ENCODE measurements at regions not wholly inside any gene's neighbourhood (a gene's known extent, or its start where the extent isn't known, plus 50 kb on each side); places are given as distances from the start of the nearest gene placed in this dataset.

DNA sequence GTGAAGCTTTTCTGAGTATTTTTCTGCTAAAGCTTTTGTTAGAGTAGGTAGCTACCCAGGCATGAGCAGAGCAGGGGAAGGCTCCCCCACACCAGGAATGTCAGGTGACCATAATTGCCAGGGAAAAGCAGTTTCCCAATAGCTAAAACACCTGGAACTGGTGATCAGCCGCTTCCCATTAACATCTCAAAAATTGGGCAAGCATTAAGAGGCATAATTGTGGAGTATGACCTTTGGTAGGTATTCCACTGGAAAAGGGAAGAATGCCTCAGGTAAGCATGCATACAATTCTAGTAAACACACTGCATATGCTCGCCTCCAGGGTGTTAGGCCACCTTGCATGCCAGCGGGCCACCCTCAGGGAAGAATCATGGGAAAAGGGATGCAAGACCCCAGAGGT lies 84.5 kb downstream of the CCR1 start:
- Histone ChIP-seq H3K4me3 (ENCODE audit: low read length) (no peak overlapping the region), H3K4me1 (ENCODE audit: insufficient read depth, low read length) (peaks cover 27% of the 10 kb centered on the region), H3K27me3 (ENCODE audit: insufficient read depth, low read length) (no peaks in the 10 kb centered on the region), H3K9me3 (ENCODE audit: low read depth, low read length) (no peaks in the 10 kb centered on the region)

DNA sequence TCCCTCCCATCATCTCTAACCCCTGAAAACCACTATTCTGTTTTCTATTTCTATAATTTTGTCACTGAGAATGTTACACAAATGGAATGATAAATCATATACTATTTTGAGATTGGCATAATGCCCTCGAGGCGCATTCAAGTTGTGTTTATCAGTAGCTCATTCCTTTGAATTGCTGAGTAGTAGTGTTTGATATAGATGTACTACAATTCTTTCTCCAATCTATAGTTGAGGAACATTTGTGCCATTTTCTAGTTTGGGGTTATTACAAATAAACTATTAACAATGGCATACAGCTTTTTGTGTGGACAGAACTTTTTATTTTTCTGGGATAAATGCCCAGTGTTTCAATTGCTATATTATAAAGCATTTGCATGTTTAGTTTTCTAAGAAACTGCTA lies 86.0 kb downstream of the CCR1 start:
- H3K27me3 ChIP-seq (ENCODE audit: insufficient read depth, low read length): no peaks in the 10 kb centered on the region
- H3K4me1 ChIP-seq (ENCODE audit: insufficient read depth, low read length): peaks cover 28% of the 10 kb centered on the region
- no peak overlapping the region for H3K4me3 ChIP-seq (ENCODE audit: low read length)
- H3K9me3 ChIP-seq (ENCODE audit: low read depth, low read length): no peaks in the 10 kb centered on the region

DNA sequence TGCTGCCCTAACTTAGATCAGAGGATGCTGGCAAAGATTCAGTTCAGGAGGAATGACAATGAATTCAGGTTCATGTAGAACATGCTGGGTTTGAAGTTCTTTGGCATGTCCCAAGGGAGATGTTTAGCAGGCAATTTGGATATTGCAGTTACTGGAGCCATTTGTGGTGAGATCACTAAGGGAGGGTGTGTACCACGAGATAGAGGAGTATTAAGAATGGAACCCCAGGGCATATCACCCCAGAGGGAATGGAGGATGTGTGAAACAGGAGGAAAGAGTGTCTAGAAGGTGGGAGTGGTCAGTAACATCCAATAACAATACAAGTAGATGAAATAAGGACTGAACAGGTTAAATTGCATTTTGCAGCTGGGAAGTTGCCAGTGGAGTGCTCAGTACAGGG lies 87.1 kb downstream of the CCR1 start:
- H3K4me3 ChIP-seq (ENCODE audit: low read length): no peak overlapping the region
- peaks cover 35% of the 10 kb centered on the region for H3K4me1 ChIP-seq (ENCODE audit: insufficient read depth, low read length)
- H3K27me3 ChIP-seq (ENCODE audit: insufficient read depth, low read length): no peaks in the 10 kb centered on the region
- no peaks in the 10 kb centered on the region for H3K9me3 ChIP-seq (ENCODE audit: low read depth, low read length)

DNA sequence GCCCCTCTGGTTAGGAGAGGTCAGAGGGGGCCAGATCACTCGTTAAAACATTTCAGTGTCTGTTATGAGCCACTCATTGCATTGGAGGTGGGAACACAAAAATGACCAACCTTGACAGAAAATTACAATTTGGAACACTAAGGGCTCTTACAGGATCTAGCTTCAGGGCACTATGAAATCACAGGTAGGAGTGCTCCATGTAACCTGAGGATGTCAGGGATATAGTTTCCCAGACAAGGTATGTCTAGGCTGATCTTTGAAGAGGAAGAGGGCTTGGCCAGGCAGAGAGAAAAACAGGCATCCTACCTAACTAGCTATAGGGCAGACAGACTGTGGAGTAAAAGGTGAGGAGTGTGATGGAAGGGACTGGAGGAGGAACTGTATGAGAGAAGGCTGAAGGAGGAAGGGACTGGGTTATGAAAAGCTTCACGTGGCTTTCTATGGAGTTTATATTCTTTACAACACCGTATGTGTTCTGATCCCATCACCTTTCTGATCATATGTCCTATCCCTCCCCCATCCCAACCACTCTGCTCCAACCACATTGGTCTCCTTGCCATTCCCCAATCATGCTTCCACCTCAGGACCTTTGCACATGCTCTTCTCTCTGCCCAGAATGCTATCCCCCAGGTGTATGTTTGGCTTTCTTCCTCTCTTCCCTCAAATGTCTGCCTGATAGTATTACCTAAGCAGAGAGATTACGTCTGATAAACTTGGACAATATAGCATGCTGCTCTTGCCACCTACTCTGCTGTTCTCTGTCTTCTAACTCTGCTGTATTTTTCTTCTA lies 88.2 kb downstream of the CCR1 start:
- Histone ChIP-seq H3K4me1 (ENCODE audit: insufficient read depth, low read length) (peaks cover 43% of the 10 kb centered on the region), H3K9me3 (ENCODE audit: low read depth, low read length) (no peaks in the 10 kb centered on the region), H3K4me3 (ENCODE audit: low read length) (no peak overlapping the region), H3K27me3 (ENCODE audit: insufficient read depth, low read length) (no peaks in the 10 kb centered on the region)

DNA sequence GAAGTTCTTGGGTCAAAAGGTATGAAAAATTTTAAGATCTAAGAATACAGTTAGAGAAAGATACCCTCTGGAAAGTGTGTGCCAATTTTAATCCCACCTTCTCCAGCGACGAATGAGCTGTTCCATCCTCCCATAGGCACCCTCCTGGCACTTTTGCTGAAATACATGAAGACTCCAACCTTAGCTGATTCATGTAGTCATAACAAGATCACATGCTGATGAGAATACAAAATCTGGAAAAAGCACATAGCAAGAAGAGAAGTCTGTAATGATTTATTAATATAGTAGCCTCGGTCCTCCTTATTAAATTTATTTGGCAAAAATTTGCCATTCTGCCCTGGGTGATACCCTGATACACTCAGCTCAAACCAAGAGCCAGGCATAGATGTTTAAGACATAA lies 88.9 kb downstream of the CCR1 start:
- no peaks in the 10 kb centered on the region for H3K27me3 ChIP-seq (ENCODE audit: insufficient read depth, low read length)
- peaks cover 43% of the 10 kb centered on the region for H3K4me1 ChIP-seq (ENCODE audit: insufficient read depth, low read length)
- H3K4me3 ChIP-seq (ENCODE audit: low read length): no peak overlapping the region
- no peaks in the 10 kb centered on the region for H3K9me3 ChIP-seq (ENCODE audit: low read depth, low read length)

DNA sequence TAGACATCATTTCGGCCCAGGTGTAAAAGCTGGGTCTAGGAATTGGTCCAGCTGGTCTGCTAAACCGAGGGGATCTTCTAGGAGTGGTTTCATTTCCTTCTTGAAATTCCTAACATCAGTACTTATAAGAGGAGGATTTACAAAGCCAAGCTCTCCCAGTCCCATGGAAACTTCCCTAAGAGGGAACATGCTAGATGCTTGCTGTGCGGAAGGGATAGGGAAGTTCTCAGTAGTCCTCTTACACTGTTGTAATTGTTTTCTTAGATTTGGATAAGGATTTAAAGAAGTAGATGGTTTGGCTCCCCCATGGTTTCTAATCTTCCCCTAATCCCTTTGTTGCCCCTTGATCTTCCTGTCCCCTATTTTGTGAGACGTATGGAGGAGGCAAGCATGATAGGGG lies 89.7 kb upstream of the XCR1 start:
- H3K4me1 ChIP-seq (ENCODE audit: insufficient read depth, low read length): peaks cover 53% of the 10 kb centered on the region
- H3K4me3 ChIP-seq (ENCODE audit: low read length): no peak overlapping the region
- H3K9me3 ChIP-seq (ENCODE audit: low read depth, low read length): no peaks in the 10 kb centered on the region
- no peaks in the 10 kb centered on the region for H3K27me3 ChIP-seq (ENCODE audit: insufficient read depth, low read length)

DNA sequence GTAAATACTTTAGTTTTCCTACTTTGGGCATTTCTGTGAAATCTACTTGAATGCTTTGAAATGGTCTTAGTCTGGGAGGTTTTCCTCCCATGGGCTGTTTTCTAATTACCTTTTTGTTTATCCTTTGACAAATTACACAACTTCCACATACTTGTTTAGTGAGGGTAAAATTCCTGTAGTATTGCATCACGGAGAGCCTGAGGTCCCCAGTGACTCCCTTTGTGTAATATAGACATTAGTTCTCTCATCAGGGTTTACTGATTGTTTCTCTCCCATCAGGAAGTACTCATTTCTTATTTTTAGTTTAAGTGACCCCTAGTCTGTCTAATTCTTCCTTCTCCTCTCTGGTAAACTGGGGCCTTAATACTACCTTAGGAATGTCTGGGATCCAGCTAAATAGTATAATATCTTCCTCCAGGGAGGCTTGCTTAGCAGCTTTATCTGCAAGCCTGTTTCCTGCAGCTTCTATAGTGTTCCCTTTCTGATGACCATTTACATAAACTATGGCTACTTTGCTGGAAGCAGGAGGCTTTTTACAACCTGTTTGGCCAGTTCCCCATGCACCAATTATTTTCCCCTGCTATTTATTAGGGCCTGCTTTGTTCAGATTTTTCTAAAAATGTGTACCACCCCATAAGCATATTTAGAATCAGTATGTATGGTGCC lies 87.2 kb upstream of the XCR1 start:
- no peaks in the 10 kb centered on the region for H3K27me3 ChIP-seq (ENCODE audit: insufficient read depth, low read length)
- peaks cover 76% of the 10 kb centered on the region for H3K4me1 ChIP-seq (ENCODE audit: insufficient read depth, low read length)
- H3K9me3 ChIP-seq (ENCODE audit: low read depth, low read length): no peaks in the 10 kb centered on the region
- no peak overlapping the region for H3K4me3 ChIP-seq (ENCODE audit: low read length)

DNA sequence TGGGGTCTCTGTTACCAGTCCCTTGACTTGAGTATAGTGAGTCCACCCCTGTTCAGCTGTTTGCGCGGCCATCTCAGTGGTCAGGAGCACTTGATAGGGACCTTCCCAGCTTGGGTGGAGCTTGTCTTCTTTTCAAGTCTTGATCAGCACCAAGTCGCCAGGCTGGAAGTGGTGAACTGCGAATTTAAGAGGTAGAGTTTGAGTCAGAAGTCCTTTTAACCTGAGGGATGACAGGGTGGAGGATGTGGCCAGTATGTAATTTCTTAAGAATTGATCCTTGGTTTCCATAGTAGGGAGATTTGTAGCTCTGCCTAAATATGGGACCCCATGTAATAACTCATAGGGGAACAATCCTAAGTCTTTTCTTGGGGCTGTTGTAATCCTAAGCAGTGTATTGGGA lies 86.3 kb upstream of the XCR1 start:
- Histone ChIP-seq H3K27me3 (ENCODE audit: insufficient read depth, low read length) (no peaks in the 10 kb centered on the region), H3K9me3 (ENCODE audit: low read depth, low read length) (no peaks in the 10 kb centered on the region), H3K4me3 (ENCODE audit: low read length) (no peak overlapping the region), H3K4me1 (ENCODE audit: insufficient read depth, low read length) (peaks cover 84% of the 10 kb centered on the region)

DNA sequence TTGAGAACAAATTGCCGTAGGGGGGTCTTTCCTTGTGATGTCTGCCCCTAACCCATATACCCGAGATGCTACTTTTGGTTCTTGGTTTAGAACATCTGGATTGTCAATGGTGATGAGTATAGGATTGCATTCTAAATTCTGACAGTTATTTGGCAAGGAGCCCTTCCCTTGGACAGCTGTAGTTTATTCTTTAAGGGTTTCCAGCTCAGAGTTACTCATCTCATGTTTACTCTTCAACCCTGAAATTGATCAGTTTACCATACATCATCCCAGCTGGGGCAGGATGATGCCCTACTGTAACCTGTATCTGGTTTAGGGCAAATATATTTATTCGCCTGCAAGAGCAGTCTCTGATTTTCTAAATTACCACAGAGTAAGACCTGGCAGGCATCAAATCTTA lies 85.7 kb upstream of the XCR1 start:
- Histone ChIP-seq H3K9me3 (ENCODE audit: low read depth, low read length) (no peaks in the 10 kb centered on the region), H3K4me1 (ENCODE audit: insufficient read depth, low read length) (peaks cover 91% of the 10 kb centered on the region), H3K27me3 (ENCODE audit: insufficient read depth, low read length) (no peaks in the 10 kb centered on the region), H3K4me3 (ENCODE audit: low read length) (no peak overlapping the region)

DNA sequence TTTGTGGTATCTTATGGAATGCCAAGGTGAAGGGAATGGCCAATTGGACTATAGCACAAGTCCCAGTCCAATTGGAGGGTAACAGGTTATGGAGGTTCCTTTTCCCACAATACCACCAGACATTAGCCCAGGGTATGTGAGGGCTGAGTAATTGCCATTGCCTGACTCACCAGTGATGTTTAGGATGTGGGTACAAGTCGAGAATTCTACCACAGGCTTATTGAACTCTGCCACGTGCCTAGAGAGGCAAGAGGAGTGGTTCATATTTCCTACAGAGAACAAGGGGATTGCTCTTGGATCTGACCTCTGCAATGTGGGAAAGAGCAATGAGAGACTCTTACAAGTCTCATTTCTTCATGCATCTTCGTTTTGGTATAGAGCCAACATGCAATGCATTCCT lies 85.0 kb upstream of the XCR1 start:
- H3K9me3 ChIP-seq (ENCODE audit: low read depth, low read length): no peaks in the 10 kb centered on the region
- peaks cover 91% of the 10 kb centered on the region for H3K4me1 ChIP-seq (ENCODE audit: insufficient read depth, low read length)
- no peaks in the 10 kb centered on the region for H3K27me3 ChIP-seq (ENCODE audit: insufficient read depth, low read length)
- no peak overlapping the region for H3K4me3 ChIP-seq (ENCODE audit: low read length)

DNA sequence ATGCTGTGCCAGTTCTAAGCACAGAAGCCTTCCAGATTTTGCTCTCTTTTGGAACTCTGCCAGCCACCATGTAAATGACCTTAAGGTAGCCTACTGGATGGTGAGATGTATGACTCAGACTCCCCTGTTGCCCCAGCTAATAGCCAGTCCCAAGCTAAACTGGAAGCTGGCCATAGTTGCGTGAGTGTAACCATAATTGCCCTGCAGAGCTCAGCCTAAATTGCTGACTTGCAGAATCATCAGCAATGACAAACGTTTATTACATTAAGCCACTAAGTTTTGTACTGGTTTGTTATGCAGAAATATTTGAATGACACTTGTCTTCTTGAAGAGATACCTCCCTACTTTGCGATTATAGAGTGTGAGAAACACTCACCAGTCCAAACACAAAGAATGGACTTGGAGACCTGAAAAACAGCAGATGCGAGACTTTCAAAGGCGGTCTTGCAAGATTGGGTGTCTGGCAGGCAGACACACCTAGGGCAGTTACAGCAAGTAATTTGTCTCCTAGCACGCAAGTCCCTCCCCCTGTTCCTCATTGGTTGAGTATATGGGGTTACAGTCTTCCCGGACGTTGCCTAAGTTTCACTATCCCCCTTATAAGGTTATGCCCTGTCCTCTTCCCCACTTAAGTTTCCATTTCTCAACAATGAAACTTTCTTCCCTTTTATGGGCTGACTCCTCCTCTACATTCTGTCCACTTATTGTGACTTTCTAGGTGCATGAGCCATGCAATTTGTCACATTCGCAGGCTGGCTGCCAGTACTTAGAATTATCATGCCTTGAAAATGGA lies 83.6 kb upstream of the XCR1 start:
- H3K27me3 ChIP-seq (ENCODE audit: insufficient read depth, low read length): no peaks in the 10 kb centered on the region
- H3K9me3 ChIP-seq (ENCODE audit: low read depth, low read length): no peaks in the 10 kb centered on the region
- H3K4me1 ChIP-seq (ENCODE audit: insufficient read depth, low read length): peaks cover 88% of the 10 kb centered on the region
- no peak overlapping the region for H3K4me3 ChIP-seq (ENCODE audit: low read length)

DNA sequence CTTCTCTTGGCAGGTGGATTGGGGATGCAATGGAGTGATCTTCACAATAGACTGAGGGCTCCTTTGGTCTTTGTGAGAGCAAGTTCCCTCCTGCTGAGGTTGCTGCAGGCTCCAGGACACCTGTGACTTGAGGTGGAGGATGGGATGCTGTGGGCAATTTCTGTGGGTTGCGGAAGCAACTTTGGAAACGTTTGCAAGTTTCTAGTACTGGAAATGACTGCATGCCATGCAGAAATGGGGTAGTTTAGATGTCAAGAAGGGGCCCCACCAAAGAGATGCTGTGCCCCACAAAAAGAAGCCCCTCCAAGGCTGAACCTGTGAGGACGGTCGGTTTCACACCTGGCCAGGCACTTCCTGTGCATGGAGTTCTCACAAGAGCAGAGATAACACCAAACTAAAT lies 80.4 kb upstream of the XCR1 start:
- Histone ChIP-seq H3K27me3 (ENCODE audit: insufficient read depth, low read length) (no peaks in the 10 kb centered on the region), H3K4me1 (ENCODE audit: insufficient read depth, low read length) (peaks cover 85% of the 10 kb centered on the region), H3K4me3 (ENCODE audit: low read length) (no peak overlapping the region), H3K9me3 (ENCODE audit: low read depth, low read length) (no peaks in the 10 kb centered on the region)

DNA sequence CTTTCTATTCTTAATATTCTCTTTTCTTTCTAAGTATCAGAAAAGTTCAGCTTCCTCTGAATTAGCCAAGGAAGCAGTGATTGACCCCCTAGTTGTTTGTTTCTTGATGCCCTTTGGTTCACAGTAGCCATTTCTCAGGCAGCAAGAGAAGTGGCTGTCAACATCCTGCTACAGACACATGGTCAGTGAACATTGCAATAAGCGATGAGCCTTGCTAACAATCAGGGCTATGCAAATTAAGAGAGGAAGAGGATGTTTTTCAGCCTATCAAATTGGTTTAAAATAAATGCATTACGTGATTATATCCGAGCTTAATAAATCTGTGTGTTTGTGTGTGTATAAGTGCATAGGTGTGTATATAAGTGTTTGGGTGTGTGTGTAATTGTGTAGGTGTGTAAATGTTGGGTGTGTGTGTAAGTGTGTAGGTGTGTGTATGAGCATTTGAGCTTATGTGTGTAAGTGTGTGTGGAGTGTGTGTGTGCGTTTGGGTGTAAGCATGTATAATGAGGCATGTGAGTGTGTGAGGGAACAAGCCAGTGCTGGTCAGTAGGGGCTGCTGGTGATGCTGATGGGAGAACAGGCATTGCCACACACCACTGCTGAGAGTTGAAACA lies 78.1 kb upstream of the XCR1 start:
- Histone ChIP-seq H3K4me1 (ENCODE audit: insufficient read depth, low read length) (peaks cover 84% of the 10 kb centered on the region), H3K27me3 (ENCODE audit: insufficient read depth, low read length) (no peaks in the 10 kb centered on the region), H3K4me3 (ENCODE audit: low read length) (no peak overlapping the region), H3K9me3 (ENCODE audit: low read depth, low read length) (no peaks in the 10 kb centered on the region)

DNA sequence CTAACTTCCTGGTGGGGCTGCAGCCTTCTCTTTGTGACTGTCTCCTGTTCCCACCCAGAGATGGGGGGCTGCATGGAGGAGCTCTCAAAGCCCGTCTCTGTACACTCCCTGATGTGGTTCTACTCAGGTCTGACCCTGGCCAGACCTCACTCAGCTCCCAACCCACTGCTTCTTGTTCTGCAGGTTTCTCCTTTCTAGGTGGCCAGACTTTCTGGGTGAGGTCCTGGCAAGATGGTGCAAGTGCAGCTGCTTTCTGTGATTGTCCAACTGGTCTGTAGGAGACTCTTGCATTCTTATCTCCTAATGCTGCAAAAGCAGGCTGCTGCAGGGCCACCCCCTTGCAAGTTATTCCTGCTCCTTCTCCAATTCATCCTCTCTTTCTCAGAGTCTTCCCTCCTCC lies 77.4 kb upstream of the XCR1 start:
- Histone ChIP-seq H3K4me1 (ENCODE audit: insufficient read depth, low read length) (peaks cover 87% of the 10 kb centered on the region), H3K9me3 (ENCODE audit: low read depth, low read length) (no peaks in the 10 kb centered on the region), H3K4me3 (ENCODE audit: low read length) (no peak overlapping the region), H3K27me3 (ENCODE audit: insufficient read depth, low read length) (no peaks in the 10 kb centered on the region)

DNA sequence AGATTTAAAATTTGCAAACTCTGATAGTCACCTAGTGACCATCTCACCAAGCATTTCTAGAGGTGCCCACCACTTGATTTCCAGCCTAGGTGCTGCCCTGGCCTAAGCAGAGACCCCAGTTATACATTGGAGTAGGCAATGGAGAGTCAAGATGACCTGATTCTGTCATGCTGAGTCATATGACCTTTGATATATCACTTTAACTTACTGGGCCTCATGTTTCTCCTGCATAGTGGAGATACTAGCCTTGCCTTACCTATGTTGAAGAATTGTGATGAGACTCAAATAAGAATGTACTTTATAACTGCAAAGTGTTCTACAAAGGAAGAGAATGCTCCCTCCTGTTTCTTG lies 75.5 kb upstream of the XCR1 start:
- Histone ChIP-seq H3K4me1 (ENCODE audit: insufficient read depth, low read length) (peaks cover 85% of the 10 kb centered on the region), H3K27me3 (ENCODE audit: insufficient read depth, low read length) (no peaks in the 10 kb centered on the region), H3K4me3 (ENCODE audit: low read length) (no peak overlapping the region), H3K9me3 (ENCODE audit: low read depth, low read length) (no peaks in the 10 kb centered on the region)

Measured in mononuclear cell (primary cell).